ENCODE measurements at regions not wholly inside any gene's neighbourhood (a gene's known extent, or its start where the extent isn't known, plus 50 kb on each side); places are given as distances from the start of the nearest gene placed in this dataset.
"Not testable (repeated sequence)": the region's sequence is repeated elsewhere in the genome, so short reads cannot be mapped to it uniquely, and the experiment has no call there.

DNA sequence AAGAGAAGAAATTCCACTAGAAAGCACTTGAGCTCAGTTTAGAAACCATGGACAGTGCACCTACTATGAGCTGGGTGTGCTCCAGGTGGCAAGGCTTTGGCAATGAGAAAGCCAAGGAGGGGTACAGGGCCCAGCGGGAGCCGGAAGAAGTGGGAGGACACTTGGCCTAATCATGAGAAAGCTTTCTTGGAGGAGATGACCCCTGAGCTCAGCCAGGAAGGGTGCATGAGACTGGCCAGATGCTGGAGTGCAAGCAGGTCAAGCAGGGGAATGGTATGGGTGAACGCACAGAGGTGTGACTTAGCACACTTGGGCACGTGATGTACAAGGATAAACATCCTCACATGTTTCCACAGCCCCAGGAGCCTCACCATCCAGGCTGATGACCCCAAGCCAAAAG is 97.2 kb upstream of the GLI2 start:
- no peak for DNase-seq

DNA sequence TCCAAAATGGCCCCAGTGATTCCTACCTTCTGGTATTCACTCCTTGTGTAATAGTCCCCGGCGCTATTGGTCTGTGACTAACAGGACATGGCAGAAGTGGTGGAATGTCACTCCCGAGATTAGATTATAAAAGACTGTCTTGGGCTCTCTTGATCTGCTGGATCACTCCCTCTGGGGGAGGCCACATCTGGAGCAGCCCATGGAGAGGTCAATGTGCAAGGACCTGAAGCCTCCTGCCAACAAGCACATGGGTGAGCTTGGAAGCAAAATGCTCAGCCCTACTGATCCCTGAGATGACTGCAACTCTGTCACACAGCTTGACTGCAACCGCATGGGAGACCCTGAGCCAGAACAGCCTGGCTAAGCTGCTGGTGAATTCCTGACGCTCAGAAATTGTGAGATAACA is 94.3 kb upstream of the GLI2 start:
- no peak for DNase-seq

DNA sequence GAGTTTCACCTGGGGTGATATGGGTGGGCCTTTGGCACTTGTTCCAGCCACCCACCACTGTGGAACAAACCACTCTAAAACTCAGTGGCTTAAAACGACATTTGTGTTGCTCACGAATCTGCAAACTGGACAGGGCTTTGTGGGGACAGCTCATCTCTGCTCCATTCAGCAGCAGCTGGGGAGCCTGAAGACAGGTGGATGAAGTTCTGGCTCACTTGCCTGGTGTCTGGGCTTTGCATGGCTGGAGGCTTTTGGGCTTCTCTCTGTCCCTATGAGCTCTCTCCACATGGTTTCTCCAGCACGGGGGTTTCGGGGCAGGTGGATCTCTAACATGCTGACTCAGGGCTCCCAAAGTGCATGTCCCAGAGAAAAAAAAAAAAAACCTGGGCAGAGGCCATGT is 93.0 kb upstream of the GLI2 start:
- no peak for DNase-seq

DNA sequence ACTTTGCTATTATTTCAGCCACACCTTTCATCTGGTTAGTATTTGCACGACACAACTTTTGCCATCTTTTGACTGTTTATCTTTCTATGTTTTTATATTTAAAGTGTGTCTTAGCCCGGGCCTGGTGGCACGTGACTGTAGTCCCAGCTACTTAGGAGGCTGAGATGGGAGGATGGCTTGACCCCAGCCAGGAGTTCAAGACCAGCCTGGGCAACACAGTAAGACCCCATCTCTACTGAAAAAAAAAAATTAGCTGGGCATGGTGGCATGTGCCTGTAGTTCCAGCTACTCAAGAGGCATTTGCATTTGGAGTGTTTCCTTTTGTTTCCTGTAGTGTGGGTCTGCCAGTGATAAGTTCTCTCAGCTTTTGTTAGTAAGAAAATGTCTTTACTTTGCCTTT is 88.7 kb upstream of the GLI2 start:
- no peak for DNase-seq

DNA sequence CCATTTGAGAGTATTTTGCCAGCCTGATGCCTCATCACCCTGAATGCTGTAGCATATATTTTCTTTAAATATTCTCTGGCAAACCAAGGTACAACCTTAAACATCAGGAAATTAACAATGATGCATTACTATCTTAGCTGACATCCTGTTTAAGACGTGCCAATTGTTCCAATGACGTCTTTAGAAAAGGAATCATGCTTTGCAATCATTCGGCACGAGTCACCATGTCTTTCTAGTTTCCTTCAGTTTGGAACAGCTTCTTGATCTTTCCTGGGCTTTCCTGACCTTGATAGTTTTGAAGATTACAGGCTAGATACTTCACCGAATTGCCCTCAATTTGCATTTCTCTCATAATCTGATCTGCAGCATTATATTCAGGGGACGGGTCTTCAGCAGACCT is 88.2 kb upstream of the GLI2 start:
- DNase-seq: no peak

DNA sequence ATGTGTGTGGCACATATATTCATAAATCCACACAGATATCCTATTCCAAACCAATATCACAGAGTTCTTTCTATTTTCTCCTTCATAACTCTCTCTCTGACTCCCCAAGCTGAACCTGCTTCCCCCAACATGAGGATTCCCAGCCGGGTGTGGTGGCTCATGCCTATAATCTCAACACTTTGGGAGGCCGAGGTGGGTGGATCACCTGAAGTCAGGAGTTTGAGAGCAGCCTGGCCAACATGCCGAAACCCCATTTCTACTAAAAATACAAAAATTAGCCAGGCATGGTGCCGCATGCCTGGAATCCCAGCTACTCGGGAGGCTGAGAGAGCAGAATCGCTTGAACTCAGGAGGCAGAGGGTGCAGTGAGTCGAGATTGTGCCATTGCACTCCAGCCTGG is 86.3 kb upstream of the GLI2 start:
- DNase-seq: not testable (repeated sequence)

DNA sequence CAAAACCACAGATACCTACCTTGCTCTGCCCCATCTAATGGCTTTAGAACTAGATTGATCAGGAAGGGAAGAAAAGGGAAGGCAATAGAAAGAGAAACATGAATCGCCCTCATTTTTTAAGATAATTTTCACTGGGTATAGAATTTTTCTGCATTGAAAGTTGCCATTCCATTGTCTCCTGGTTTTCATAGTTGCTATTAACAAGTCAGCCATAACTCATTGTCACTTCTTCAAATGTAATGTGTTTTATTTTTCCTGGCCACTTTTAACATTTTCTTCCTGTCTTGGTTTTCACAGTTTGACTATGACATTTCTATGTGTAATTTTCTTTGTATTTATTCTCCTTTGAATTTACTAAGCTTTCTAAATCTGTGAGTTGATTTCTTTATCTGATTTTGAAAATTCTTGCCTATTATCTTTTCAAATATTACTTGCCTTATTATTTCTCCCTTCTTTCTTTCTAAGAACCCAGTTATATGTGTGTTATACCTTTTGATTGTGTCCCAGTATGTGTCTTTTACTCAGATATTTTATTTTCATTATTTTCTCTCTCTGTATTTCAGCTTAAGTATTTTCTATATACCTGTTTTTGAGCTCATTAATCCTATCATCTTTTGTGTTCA is 85.5 kb upstream of the GLI2 start:
- no peak for DNase-seq

DNA sequence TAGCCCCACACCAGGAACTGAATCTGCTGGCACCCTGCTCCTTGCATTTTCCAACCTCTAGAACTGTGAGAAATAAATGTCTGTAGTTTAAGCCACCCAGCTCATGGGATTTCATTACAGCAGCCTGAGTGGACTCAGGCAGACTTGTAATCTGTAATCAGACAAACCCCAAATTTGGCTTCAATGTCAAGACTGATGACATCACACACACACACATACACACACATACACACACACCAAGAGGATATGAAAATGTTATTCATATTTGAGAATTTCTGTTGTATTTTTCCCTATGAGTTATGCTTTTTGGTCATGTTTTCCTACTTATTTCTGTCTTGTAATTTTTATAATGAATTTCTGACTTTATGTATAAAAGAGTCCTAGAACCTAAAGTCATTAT is 83.8 kb upstream of the GLI2 start:
- no peak for DNase-seq

DNA sequence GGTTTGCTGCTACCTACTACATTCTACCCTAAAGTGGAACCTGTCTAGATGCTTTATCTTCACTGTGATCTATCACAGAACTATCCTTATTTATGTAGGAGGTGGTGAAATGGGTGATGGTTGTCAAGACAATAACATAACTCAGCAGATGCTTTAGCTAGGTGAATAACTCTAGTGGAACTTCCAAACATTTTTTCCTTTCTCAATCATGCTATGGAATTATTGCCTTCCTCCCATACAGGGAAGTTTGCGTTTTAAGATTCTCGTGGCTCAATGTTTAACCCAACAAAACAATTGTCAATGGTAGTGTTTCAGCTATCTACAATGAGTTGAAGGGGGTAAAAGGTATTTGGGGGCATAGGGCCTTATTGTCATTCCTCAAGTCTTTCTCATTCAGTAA is 82.6 kb upstream of the GLI2 start:
- DNase-seq: no peak

DNA sequence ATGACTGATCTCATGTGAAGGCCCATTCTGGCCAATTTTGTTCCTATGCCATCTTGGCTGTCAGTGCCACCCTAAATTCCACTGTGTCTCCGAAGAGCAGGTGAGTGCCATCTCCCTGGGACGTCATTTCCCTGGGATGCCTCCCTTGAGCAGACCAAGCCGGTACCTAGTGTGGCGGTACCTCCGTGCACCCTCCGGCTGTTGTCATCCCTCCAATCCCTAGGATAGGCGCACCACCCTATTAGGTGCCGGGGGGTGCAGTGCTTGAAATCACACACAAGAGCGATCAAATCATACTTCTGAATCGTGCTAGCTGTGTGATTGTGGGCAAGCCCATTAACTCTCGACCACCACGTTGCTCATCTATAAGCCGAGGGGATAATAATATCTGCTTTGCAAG is 81.8 kb upstream of the GLI2 start:
- DNase-seq: no peak

DNA sequence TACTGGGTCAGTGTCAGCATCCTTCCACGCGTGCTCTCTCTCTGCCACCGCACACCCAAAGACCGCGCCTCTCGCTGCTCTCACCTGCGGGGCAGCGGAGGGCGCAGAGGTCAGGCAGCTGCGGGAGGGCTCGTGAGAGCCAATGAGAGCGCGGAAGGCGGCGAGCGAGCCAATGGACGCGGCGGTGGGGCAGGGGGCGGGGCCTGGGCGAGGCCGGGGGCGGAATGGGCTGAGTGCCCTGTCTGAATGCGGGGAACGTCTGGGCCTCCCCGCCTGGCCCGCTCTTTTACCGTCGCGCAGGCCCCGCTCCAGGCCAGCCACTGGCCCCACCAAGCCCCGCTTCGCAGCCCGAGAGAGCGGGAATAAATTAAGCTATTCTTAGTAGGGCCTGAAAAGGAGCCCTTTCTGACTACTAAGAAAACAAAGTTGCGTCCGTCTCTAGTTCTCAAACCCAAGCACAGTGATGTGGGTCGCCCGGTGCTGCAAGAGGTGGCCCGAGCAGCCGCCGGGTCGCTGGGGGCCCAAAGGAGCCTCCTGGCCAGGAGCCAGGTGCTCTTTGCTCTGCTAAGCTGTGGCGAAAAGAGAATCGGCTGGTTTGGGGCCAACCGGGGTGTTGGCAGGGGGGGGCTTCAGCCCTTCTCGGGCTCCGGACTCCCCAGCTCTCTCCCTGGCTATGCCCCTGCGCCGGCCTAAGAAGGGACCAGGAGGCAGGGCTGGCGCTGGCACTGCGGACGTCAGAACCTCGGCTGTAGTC is 81.1 kb upstream of the GLI2 start:
- no peak for DNase-seq

DNA sequence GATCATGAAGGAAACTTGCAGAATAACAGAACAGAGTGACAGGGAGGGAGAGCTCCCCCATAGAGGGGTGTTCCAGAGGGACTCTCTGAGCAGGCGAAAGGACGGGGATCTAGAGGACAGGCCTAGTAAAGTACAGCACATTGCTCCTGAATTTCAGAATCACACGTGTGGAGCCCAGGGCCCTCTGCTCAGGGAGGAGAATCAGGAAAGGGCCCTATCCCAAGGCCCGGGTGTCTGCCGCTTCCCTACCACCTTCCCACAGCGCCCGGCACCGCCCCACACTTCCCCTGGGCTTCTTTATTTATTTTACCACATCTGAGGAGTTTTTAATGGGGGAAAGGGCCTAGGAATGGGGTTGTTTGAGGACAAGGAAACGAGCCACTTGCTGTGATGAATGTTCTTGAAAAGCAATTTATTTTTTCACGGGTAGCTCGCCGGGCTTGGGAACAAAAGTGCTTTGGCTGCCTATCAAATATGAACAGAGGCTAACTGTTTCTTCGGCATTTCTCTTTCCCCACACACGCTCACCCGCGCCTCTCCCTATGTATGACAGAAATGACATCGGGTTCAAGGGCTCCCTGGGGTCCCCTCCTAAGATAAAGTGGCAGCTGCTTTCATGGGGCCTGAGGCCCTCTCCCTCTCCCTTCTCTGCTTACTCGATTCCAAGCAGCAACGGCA is 79.3 kb upstream of the GLI2 start:
- no peak for DNase-seq

DNA sequence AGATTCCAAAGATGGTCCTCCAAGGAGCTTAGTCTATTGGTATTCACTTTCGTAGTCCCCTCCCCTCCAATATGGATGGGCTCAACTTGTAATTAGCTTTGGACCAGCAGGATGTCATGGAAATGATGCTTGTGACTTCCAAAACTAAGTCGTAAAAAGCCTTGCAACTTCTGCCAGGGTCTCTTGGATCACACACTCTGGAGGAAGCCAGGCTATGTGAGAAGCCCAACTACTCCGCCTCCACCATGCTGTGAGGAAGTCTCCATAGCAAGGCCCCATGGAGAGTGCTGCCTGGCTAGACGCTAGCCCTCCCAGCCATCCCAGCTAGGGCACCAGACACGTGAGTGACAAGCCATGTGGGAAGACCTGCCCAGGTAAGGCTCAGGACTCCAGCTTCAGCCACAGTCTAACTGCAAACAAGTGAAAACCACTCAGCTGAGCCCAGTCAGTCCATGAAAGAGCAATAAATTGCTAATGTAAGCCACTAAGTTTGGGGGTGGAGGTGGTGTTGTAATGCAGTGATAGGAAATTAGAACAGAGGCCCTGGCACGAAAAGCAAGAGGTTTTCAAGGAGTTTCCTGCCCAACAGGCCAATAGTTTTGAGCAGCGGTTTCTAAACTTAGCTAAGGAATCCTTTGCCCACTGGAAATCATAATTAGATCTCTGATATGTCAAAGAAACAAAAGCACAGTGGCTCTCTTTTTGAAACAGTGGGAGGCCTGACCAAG is 77.5 kb upstream of the GLI2 start:
- DNase-seq: no peak

DNA sequence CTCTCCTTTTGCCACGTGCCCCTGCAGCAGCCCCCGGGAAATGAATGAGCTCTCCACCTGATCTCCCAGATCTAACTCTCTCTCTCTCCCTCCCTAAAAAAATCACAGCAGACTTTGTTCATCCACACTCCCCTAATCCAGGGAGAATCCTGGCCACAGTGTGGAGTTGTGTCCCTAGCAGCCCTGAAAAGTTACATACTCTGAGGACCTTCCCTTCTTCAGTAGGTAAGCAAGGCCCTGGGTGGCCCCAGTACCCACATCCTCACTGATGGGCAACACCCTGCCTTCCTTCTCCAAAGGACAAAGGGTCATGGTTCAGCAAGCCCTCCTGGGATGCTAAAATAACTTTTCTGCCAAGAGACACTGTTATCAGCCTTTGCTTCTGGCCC is 76.9 kb upstream of the GLI2 start:
- no peak for DNase-seq

DNA sequence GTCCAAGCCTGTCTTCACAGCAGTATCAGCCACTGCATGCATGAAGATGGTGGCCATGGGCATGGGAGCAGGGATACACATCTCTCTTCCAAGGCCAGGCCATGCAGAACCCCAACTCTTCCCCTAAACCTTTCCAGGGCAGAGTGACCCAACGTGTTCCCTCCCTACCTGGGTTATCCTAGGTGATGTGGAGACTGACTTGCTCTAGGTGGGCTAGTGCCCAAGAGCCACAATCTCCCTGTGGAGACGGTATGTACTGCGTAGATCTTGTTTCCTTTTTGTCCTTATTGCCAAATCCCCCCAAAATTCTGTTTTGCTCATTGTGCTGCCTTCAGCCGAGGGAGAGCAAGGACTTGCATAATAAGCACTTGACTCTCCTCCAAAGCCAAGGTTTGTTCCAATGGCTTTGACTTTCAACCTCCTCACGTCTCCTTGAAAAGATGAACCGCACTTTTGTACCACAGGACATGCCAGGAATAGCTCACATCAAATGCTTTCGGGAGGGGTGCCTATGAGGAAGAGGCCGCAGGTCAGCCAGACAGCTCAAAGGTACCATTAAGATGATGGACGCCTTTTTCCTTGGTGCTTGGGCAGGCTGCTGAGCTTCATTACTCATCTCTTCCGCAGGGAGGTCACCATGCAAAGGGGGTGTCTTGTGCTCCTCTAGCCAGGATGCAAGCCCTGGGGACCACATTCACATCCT is 76.2 kb upstream of the GLI2 start:
- DNase-seq: no peak

DNA sequence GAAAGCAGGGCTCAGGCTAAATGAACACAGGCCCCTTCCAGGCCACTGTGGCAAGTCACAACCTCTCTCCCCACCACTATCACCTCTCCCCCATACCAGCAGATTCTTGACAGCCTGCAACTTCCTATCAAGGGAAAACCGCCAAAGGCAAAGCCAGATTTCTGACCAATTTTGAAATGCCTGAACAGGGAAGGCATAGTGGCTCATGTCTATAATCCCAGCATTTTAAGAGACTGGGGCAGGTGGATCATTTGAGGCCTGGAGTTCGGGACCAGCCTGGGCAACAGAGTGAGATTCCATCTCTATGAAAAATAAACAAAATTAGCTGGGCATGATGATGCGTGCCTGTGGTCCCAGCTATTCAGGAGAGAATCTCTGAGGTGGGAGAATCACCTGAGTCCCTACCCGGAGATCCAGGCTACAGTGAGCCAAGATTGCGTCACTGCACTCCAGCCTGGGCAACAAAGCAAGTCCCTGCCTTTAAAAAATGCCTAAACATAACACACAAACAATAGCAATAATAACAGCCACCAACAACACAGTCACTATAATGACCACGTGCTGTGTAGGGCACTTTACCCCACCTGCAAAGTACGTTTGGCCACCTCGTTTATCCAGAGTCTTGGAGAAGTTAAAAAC is 75.5 kb upstream of the GLI2 start:
- DNase-seq: no peak

DNA sequence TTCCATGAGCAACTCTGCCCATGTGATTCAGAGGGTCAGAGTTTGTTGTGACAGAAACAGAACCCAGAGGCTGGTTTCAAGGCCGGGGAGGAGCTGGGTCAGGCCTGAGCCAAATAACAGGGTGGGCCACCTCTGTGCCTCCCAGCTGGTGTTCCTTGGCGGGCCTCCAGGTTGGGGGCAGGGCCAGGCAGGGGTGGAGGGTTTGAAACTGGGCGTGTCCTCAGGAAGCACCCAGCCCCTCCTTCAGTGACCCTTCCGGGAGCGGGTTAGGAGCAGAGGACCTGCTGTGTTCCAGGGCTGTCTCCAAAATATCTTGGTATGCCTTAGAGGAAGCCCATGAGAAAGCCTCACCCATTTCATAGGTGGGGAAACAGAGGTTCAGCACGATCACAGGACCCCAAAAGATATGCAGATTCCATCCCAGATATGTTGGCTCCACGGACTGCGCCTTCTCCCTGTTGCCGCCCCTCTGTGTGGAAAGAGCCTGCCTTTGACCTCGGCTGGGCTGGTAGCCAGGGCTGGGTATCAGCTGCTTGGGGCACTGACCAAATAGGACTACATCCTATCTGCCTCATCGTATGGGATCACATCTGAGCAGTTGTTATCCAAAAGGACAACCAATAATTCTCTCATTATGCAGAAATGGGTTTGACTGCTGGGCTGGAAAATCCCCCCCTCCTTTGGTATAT is 74.8 kb upstream of the GLI2 start:
- DNase-seq: no peak

DNA sequence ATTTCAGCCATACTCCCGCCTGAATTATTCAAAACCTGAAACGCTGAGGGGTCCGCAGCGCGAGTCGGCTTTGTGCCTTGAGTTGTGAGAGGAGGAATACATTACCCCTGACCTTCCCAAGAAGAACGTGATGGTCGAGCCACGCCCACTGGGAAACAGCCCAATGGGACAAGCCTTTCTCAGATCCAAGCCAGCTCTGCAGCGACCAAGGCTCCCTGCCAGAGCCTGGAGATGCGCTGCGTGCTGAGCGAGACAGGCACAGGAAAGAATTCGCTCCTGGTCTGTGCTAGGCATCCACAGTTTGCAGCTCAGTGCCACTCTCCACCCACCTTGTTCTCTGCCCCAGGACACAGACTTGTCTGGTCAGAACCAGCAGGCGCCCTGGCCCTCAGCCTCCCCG is 74.1 kb upstream of the GLI2 start:
- DNase-seq: no peak

DNA sequence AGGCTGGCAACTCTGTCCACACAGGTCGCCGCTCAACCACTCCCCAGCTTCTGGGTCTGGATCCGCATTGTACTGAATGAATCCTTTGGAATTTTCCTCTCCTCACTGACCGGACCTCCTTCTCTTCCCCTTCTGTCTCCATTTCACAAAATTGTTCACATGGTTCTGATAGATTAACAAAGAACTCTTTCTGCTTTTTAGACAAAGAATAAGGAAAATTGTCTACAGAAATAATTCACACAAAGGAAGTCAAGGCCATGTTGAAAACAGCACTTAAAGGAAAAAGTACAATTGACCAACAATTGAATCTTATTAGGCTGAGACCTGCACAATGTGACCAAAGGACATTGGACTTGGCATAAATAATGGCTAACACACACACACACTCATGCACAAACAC is 73.6 kb upstream of the GLI2 start:
- DNase-seq: no peak

DNA sequence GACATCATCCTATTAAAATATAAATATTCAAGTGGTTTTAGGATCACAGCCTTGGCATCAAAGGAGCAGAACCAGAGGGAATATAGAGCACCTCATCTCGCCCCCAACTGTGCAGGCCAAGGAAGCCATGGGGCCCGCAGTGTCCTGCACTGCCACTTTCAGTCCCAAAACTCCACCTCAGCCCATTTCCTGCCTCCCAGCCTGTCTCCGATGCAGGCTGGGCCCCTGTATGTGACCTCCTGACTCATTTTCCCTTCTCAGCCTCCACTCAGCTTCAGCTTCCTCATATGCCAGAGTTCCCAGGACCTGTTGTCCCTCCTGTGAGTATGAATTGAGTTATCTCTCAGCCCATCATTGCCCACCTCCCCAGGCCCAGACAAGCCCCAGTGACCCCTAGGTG is 72.9 kb upstream of the GLI2 start:
- no peak for DNase-seq

DNA sequence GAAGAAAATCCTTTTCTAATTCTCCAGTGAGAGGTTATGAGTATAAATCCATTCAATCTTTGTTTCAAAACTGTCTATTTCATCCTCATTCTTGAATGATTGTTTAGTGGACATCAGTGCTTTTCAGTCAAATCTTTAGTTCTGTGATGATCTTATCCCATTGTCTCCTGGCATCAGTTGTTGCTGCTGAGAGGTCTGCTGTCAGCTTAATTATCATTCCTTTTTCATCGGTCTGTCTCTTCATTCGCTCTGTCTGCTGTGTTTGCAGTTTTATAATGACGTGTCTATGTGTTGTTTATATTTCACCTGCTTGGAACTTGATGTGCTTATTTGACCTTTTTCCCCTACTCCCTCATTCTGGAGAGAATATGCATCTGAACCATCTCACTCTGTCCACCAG is 69.2 kb upstream of the GLI2 start:
- DNase-seq: no peak

DNA sequence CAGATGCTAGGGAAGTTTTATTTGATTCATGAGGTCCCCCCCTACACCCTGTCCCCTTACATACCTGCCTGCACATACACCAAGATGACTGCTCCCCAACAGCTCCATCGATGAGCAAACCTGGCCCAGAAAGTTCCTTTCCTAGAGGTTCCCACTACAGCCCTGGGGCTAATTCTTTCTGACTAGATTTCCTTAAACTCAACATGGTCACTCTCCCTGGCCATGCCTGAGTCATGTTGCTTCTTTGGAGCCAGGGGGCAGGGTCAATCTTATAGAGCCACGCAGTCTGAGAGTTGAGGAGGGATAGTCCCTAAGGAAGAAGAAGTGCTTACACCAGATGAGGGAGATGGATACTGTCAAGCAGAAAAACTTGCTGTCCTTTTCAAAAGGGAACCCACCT is 67.7 kb upstream of the GLI2 start:
- no peak for DNase-seq

Measured in central memory CD4-positive, alpha-beta T cell (primary cell).